ENCODE measurements at regions not wholly inside any gene's neighbourhood (a gene's known extent, or its start where the extent isn't known, plus 50 kb on each side); places are given as distances from the start of the nearest gene placed in this dataset.

DNA sequence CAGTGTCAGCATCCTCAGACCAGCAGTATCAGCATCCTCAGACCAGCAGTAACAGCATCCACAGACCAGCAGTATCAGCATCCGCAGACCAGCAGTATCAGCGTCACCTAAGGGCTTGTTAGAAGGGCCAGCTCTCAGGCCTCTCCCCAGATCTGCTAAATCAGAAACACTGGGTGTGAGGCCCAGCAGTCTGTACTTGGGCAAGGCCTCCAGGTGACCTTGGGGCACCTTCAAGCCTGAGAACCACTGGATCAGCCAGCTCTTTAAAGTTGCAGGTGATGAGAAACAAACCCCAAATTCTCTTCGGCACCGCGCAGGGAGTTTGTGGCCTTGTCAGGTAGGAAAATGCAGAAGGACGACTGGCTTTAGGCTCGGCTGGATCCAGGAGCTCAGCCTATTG lies 290.5 kb upstream of the CDH4 start:
- no peak overlapping the region for H3K27ac Mint-ChIP-seq
- ATAC-seq (ENCODE audit: low read depth) = no peak
- TF ChIP-seq, protein P1, sequence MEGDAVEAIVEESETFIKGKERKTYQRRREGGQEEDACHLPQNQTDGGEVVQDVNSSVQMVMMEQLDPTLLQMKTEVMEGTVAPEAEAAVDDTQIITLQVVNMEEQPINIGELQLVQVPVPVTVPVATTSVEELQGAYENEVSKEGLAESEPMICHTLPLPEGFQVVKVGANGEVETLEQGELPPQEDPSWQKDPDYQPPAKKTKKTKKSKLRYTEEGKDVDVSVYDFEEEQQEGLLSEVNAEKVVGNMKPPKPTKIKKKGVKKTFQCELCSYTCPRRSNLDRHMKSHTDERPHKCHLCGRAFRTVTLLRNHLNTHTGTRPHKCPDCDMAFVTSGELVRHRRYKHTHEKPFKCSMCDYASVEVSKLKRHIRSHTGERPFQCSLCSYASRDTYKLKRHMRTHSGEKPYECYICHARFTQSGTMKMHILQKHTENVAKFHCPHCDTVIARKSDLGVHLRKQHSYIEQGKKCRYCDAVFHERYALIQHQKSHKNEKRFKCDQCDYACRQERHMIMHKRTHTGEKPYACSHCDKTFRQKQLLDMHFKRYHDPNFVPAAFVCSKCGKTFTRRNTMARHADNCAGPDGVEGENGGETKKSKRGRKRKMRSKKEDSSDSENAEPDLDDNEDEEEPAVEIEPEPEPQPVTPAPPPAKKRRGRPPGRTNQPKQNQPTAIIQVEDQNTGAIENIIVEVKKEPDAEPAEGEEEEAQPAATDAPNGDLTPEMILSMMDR (IDR thresholded peaks at IDR 0.05) = no peak

DNA sequence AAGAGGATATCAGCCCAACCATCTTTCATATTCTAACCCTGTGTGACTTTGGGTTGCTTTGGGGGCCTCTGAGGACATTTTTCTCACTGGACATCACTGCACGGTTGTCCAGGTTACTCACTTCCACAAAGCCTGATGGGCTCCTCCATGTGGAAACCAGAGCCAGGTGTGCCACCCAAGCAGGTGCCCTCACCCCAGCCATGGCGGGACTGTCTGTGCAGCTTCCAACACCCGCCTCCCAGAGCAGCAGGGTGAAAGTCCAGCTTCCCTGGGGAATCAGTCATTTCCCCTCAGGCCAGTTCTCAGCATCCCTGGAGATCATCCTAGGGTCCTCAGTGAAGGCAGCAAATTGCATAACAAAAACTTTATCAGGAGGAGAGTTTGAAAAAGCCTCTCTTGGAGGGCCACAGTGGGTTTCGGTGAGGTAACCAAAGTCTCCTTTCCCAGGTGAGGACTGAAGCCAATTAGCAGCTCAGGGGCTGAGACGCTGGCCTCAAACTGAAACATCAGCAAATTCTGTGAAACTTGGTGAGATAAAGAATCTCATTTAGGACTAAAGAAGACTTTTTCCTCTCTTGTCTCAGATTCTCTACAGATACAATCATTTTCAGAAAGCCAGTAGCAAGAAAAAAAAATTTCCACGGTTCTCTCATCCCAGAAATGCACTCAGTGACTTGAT lies 289.6 kb upstream of the CDH4 start:
- H3K27ac Mint-ChIP-seq = no peak overlapping the region
- H3K4me1 Mint-ChIP-seq = no peaks in the 10 kb centered on the region
- intact Hi-C loops (cut with micrococcal nuclease) = no loop called here
- TF ChIP-seq, protein P1 (IDR thresholded peaks at IDR 0.05) = no peak
- peaks cover 6% of the 10 kb centered on the region for H3K9me3 Mint-ChIP-seq
- H3K36me3 Mint-ChIP-seq (ENCODE audit: low read depth) = no peaks in the 10 kb centered on the region
- ChIA-PET POLR2A (no interaction called here), CTCF (no interaction called here)
- no peak overlapping the region for H3K4me3 Mint-ChIP-seq
- no peaks in the 10 kb centered on the region for H3K27me3 Mint-ChIP-seq
- no peak for ATAC-seq (ENCODE audit: low read depth)
- no peak for DNase-seq

More for the DNA sequence above, 290.5 kb upstream of the CDH4 start:
- no peak for DNase-seq
- intact Hi-C loops (cut with micrococcal nuclease) = no loop called here
- H3K4me3 Mint-ChIP-seq = no peak overlapping the region
- H3K36me3 Mint-ChIP-seq (ENCODE audit: low read depth) = no peaks in the 10 kb centered on the region
- H3K9me3 Mint-ChIP-seq = peaks cover 6% of the 10 kb centered on the region
- no peaks in the 10 kb centered on the region for H3K4me1 Mint-ChIP-seq
- no peaks in the 10 kb centered on the region for H3K27me3 Mint-ChIP-seq
- POLR2A ChIA-PET = no interaction called here
- CTCF ChIA-PET = no interaction called here

DNA sequence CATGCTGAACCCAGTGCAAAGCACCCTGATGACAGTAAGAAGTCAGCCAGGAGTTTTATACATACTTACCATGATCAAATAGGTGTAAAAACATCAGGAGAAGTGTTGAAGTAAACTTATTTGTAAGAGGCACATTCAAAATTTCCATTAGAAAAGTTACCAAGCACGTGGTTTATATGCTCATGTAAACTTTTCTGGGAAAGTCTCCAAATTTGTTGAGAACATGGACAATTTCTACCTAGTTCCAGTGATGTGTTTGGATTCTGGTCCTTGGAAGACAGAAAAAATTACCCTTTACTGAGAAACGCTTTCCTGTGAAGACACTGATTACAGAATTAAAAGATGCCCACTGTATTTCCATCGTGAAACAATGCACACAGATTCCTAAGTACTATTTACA lies 288.9 kb upstream of the CDH4 start:
- H3K4me3 Mint-ChIP-seq = no peak overlapping the region
- ATAC-seq (ENCODE audit: low read depth) (no peak), DNase-seq (no peak)
- CTCF ChIA-PET = no interaction called here
- POLR2A ChIA-PET = no interaction called here
- peaks cover 6% of the 10 kb centered on the region for H3K9me3 Mint-ChIP-seq
- no peaks in the 10 kb centered on the region for H3K36me3 Mint-ChIP-seq (ENCODE audit: low read depth)
- intact Hi-C loops (cut with micrococcal nuclease) = no loop called here
- no peaks in the 10 kb centered on the region for H3K4me1 Mint-ChIP-seq
- no peaks in the 10 kb centered on the region for H3K27me3 Mint-ChIP-seq
- H3K27ac Mint-ChIP-seq = no peak overlapping the region
- TF ChIP-seq, protein P1 (IDR thresholded peaks at IDR 0.05) = no peak

DNA sequence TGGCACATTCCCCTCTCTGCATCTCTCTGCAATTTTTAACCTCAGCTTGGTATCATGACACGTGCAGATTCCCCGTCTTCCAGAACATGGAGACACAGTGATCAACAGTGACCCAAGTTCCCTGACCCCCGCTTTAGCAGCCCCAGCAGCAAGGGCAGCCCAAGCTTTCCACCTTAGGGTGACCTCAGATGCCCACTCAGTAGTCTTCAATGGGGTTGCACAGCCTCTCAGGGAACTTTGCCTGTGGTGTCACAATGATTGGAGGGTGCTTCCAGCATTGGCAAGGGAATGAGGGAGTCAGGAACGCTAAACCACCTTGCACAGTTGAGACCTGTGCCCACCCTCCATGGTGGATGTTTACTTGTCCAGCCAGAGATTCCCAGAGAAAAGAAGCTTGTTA lies 287.1 kb upstream of the CDH4 start:
- no peak overlapping the region for H3K4me3 Mint-ChIP-seq
- H3K36me3 Mint-ChIP-seq (ENCODE audit: low read depth) = no peaks in the 10 kb centered on the region
- DNase-seq = no peak
- no peak for ATAC-seq (ENCODE audit: low read depth)
- ChIA-PET POLR2A (no interaction called here), CTCF (no interaction called here)
- no peaks in the 10 kb centered on the region for H3K27me3 Mint-ChIP-seq
- H3K9me3 Mint-ChIP-seq = peaks cover 9% of the 10 kb centered on the region
- H3K27ac Mint-ChIP-seq = no peak overlapping the region
- TF ChIP-seq, protein P1 (IDR thresholded peaks at IDR 0.05) = no peak
- H3K4me1 Mint-ChIP-seq = no peaks in the 10 kb centered on the region
- intact Hi-C loops (cut with micrococcal nuclease) = no loop called here

DNA sequence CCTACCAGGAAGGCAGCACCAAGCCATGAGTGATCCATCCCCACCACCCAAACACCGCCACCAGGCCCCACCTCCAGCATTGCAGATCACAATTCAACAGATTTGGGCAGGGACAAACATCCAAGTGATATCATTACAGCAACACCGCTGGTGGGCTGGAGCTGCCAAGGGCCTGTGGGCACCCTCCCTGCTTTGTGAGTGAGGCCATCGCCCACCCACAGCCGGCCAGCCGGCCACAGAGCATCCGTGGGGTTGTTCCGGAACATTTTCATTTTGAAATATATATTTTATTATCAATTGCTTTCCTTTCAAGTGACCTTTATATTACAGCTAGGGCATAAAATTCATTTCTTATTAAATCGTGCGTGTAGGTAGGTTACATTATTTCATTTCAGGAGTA lies 286.0 kb upstream of the CDH4 start:
- DNase-seq = no peak
- Mint-ChIP-seq H3K36me3 (ENCODE audit: low read depth) (no peaks in the 10 kb centered on the region), H3K27ac (no peak overlapping the region), H3K4me3 (no peak overlapping the region), H3K4me1 (no peaks in the 10 kb centered on the region), H3K27me3 (no peaks in the 10 kb centered on the region), H3K9me3 (peaks cover 6% of the 10 kb centered on the region)
- intact Hi-C loops (cut with micrococcal nuclease) = no loop called here
- TF ChIP-seq, protein P1 (IDR thresholded peaks at IDR 0.05) = no peak
- ChIA-PET CTCF (no interaction called here), POLR2A (no interaction called here)
- no peak for ATAC-seq (ENCODE audit: low read depth)

Data from activated B cell treated with CpG ODN at 0.5 μM for 24 hours (primary cell).